Duodenal mucosa (tissue), 2 donors: ENCODE measurements at regions not wholly inside any gene's neighbourhood (a gene's known extent, or its start where the extent isn't known, plus 50 kb on each side); places are given as distances from the start of the nearest gene placed in this dataset.

ENCODE experiments used
- H3K27ac ChIP-seq: one replicate; pipeline ENCODE4 v1.7.0; 2013; ENCODE audit warnings: low read depth, low read length
- H3K27me3 ChIP-seq, 2 donors: one replicate each; pipeline ENCODE4 v1.7.0; 2013; ENCODE audit warnings: low read length in 2 of 2, control low read depth in 1 of 2; ENCODE audit not compliant: insufficient read depth in 2 of 2, control insufficient read depth in 1 of 2
- H3K36me3 ChIP-seq, 2 donors: one replicate each; pipeline ENCODE4 v1.7.0; 2013; ENCODE audit warnings: low read length in 2 of 2, control low read depth in 1 of 2; ENCODE audit not compliant: insufficient read depth in 2 of 2, control insufficient read depth in 1 of 2
- H3K4me1 ChIP-seq, 2 donors: one replicate each; pipeline ENCODE4 v1.7.0; 2013; ENCODE audit warnings: low read length in 2 of 2, control low read depth in 1 of 2; ENCODE audit not compliant: insufficient read depth in 2 of 2, control insufficient read depth in 1 of 2
- H3K4me3 ChIP-seq, 2 donors: one replicate each; pipeline ENCODE4 v1.7.0; 2013; ENCODE audit warnings: low read length in 2 of 2, low read depth in 1 of 2
- H3K9ac ChIP-seq, 2 donors: one replicate each; pipeline ENCODE4 v1.7.0; 2013; ENCODE audit warnings: low read length in 2 of 2, low read depth in 1 of 2
- H3K9me3 ChIP-seq, 2 donors: one replicate each; pipeline ENCODE4 v1.7.0; 2013; ENCODE audit warnings: low read length in 2 of 2, control low read depth in 1 of 2; ENCODE audit not compliant: control insufficient read depth in 1 of 2

DNA sequence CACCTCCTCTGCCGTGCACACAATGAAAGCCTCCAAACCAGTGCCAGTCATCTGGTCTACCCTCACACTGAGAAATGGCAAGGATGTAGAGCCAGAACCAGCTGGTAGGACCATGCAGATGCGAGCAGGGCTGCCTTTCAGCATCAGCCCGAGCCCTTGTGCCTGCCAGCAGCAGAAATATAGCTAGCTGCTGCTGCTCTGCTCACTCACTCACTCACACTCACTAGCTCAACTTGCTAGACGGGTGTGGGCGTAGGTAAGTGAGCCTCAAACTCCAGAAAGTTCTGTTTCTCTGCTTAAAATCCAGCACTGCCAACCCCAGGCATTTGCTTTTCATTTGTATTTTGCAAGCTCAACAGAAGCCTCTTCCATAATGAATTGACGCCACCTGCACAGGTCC is 114.0 kb downstream of the DRD1 start:
- Histone ChIP-seq H3K9me3 (no peaks in the 10 kb centered on the region), H3K27me3 (no peaks in the 10 kb centered on the region), H3K27ac (no peak overlapping the region), H3K9ac (no peak overlapping the region), H3K4me3 (no peak overlapping the region), H3K4me1 (no peaks in the 10 kb centered on the region), H3K36me3 (no peaks in the 10 kb centered on the region)

DNA sequence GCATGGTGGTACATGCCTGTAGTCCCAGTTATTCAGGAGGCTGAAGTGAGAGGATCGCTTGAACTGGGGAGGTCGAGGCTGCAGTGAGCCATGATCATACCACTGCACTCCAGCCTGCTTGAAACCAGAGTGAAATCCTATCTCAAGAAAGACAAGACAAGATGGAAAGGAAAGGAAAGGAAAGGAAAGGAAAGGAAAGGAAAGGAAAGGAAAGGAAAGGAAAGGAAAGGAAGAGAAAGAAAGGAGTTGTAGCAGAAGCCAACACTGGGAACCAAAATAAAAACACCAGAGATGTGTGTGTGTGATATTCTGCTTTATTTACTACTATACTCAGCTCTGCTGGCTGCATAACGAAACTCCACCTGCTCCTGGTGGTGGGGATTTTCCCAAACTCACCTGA is 115.3 kb downstream of the DRD1 start:
- Histone ChIP-seq H3K4me3 (no peak overlapping the region), H3K27ac (no peak overlapping the region), H3K4me1 (no peaks in the 10 kb centered on the region), H3K9me3 (no peaks in the 10 kb centered on the region), H3K36me3 (no peaks in the 10 kb centered on the region), H3K27me3 (no peaks in the 10 kb centered on the region), H3K9ac (no peak overlapping the region)

DNA sequence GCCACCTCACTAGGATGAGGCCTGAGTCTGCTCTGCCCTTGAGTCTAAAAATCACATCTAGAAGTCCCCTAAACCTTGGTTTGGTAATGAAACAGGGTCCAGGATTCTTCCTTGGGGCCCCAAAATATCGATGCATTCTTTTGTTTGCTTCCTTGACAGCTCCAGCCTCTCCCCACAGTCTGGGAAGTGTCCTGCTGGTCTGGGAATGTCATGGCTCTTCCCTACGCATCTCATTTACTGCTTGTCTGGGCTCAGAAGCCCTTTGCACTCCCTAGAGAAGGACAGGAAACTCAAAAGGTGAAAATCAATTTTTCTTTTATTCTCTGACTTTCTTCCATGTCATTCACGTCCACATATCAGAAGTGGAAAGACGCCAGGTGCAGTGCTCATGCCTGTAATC is 115.8 kb downstream of the DRD1 start:
- Histone ChIP-seq H3K4me3 (no peak overlapping the region), H3K27ac (no peak overlapping the region), H3K36me3 (no peaks in the 10 kb centered on the region), H3K27me3 (no peaks in the 10 kb centered on the region), H3K9me3 (no peaks in the 10 kb centered on the region), H3K9ac (no peak overlapping the region), H3K4me1 (no peaks in the 10 kb centered on the region)

DNA sequence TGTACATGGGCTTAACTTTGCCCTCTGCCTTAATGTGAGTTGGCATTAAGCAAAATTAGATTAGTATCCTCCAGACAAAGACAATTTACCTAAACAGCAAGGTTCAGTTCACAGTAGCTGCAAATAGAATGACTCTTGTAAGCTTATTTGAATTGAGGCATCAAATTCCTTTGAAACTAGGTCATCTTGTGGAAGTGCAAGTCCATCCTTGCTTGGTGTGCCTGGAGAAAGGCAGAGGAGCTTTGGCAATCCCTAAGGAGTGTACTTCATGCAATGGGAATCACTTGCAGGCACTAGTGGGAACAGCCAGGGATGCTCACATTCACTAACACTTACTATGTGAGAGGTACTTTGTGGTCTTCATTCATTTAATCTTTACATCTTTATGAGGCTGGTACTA is 118.3 kb downstream of the DRD1 start:
- Histone ChIP-seq H3K9ac (no peak overlapping the region), H3K27ac (no peak overlapping the region), H3K4me1 (no peaks in the 10 kb centered on the region), H3K9me3 (no peaks in the 10 kb centered on the region), H3K4me3 (no peak overlapping the region), H3K36me3 (no peaks in the 10 kb centered on the region), H3K27me3 (no peaks in the 10 kb centered on the region)

DNA sequence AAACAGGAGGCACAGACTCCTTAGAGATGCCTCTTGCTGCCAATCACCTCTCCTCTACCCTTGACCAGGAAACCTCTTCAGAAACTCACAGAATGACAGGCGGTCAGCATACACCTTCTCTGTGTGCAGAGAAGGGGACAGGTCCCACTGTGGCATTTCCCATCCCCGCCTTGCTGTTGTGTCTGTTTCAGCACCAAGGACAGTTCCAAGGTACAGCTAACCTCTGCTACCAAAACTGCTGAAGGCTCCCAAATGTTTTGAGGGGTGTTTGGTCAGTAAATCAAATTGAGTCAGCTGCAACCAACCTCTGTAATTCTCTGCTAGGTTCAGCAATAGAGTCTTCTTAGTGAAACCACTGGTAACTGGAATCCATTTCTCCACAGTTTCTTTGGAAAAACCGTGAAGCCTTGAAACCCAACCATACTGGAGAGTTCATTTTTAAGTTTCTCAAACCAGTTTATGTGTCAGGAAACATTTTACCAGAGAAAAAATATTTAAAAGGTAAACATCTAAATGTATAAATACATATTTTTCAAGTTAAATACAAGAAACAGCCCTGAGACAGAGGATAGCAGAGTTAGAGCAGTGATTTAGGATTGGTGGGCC is 122.0 kb downstream of the DRD1 start:
- H3K36me3 ChIP-seq = no peaks in the 10 kb centered on the region
- no peak overlapping the region for H3K27ac ChIP-seq
- no peaks in the 10 kb centered on the region for H3K27me3 ChIP-seq
- no peak overlapping the region for H3K4me3 ChIP-seq
- H3K9me3 ChIP-seq = no peaks in the 10 kb centered on the region
- H3K9ac ChIP-seq = no peak overlapping the region
- H3K4me1 ChIP-seq = no peaks in the 10 kb centered on the region

DNA sequence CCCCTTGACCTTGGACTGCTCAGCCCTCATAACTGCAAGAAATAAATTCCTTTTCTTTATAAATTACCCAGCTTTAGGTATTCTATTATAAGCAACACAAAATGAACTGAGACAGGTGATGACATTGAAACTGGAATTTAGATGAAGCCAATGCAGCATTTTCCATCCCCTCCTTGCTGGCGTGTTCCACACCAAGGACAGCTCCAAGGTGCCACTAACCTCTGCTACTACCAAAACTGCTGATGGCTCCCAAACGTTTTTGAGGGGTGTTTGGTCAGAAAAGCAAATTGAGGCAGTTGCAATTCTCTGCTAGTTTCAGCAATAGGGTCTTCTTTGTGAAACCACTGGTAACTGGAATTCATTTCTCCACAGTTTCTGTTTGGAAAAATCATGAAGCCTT is 124.8 kb downstream of the DRD1 start:
- H3K27me3 ChIP-seq = no peaks in the 10 kb centered on the region
- no peak overlapping the region for H3K9ac ChIP-seq
- no peaks in the 10 kb centered on the region for H3K9me3 ChIP-seq
- no peaks in the 10 kb centered on the region for H3K36me3 ChIP-seq
- H3K4me3 ChIP-seq = no peak overlapping the region
- no peak overlapping the region for H3K27ac ChIP-seq
- no peaks in the 10 kb centered on the region for H3K4me1 ChIP-seq

DNA sequence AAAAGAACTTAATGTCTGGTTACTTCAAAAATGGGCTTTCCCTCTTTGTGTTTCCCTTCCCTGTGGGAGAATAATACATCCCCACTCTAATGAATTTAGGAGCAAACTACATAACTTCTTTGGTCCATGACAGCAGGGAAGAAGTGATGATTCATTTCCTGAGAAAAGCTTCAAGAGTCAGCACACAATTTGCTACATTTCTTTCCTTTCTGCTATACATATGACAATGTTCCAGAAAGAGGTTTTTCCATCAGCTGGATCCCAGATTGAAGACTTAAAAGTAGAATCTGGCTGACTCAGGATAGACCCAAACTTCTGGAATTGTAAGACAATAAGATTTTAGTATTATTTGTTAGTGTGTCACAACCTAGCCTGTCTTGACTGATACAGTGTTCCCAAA is 126.1 kb downstream of the DRD1 start:
- no peaks in the 10 kb centered on the region for H3K27me3 ChIP-seq
- no peak overlapping the region for H3K9ac ChIP-seq
- H3K4me1 ChIP-seq = no peaks in the 10 kb centered on the region
- H3K36me3 ChIP-seq = no peaks in the 10 kb centered on the region
- no peaks in the 10 kb centered on the region for H3K9me3 ChIP-seq
- H3K4me3 ChIP-seq = no peak overlapping the region
- H3K27ac ChIP-seq = no peak overlapping the region

DNA sequence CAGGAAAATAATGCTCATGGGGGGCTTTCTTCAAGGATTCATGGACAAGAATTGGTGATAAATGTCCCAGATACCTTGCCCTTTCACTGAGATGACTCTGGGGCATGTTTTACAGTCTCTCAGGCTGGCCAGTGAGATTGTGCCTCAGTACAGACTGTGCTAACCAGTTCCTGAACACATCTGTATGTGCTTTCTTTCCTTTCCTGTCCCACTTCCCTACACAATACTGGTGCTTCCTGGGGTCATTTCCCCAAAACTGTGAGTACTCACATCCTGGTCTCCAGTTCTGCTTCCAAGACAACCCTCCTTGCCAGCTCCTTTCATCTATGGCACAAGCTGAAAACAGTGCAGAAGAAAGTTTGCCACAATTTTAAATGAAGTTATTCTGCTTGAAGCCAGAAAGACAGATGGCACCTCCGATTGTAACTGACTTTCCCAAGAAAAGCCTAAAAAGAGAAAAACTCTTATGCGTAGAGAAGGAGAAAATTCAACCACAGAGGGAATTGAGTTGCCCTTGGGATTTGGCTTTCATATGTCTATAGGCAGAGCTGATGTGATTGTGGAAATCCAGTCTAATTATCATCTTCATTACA is 134.7 kb downstream of the DRD1 start:
- Histone ChIP-seq H3K9me3 (no peaks in the 10 kb centered on the region), H3K36me3 (no peaks in the 10 kb centered on the region), H3K27ac (no peak overlapping the region), H3K4me3 (no peak overlapping the region), H3K9ac (no peak overlapping the region), H3K27me3 (no peaks in the 10 kb centered on the region), H3K4me1 (no peaks in the 10 kb centered on the region)

DNA sequence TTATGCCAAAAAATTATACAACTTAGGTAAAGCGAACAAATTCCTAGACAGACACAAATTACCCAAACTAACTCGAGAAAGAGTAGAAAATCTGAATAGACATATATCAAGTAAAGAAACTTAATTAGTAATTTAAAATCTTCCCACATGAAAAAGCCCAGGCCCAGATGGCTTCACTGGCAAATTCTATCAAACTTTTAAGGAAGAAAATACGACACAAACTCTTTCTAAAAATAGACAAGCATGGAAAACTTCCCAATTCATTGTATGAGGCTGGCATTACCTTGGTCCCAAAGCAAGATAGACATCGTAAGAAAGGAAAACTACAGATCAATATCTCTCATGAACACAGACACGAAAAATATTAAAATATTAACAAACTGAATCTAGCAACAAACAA is 135.3 kb downstream of the DRD1 start:
- no peaks in the 10 kb centered on the region for H3K9me3 ChIP-seq
- no peak overlapping the region for H3K4me3 ChIP-seq
- H3K9ac ChIP-seq = no peak overlapping the region
- peaks cover 0 to 3% of the 10 kb centered on the region in 2 donors for H3K27me3 ChIP-seq
- H3K27ac ChIP-seq = no peak overlapping the region
- H3K4me1 ChIP-seq = no peaks in the 10 kb centered on the region
- H3K36me3 ChIP-seq = no peaks in the 10 kb centered on the region

DNA sequence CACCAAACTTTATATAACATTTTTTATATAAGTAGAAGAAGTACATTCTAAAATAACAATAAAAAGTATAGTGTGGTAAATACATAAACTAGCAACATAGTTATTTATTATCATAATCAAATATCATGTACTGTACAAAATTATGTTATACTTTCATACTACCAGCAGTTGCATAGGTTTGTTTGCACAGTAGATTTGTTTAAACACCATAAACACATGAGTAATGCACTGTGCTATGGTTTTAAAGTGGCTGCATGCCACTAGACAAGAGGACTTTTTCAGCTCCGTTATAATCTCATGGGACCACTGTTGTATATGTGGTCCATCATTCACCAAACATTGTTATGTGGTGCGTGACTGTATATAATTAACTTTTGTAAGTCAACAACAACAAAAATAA is 137.6 kb downstream of the DRD1 start:
- no peaks in the 10 kb centered on the region for H3K4me1 ChIP-seq

More for the DNA sequence above, 137.6 kb downstream of the DRD1 start:
- Histone ChIP-seq H3K36me3 (no peaks in the 10 kb centered on the region), H3K27me3 (peaks cover 0 to 3% of the 10 kb centered on the region in 2 donors), H3K27ac (no peak overlapping the region), H3K4me3 (no peak overlapping the region), H3K9me3 (no peaks in the 10 kb centered on the region), H3K9ac (no peak overlapping the region)
